DMS53 treated with DMSO at 0.1 percent for 48 hours (cell line): ENCODE measurements at regions not wholly inside any gene's neighbourhood (a gene's known extent, or its start where the extent isn't known, plus 50 kb on each side); places are given as distances from the start of the nearest gene placed in this dataset.
A peak's percentile ranks its signal among the peaks of the same experiment; 100 is the strongest.

Experiments
- DNase-seq: peaks from one replicate; lab custom pipeline; 2025; ENCODE audit not compliant: unreplicated experiment; lab: John Stamatoyannopoulos, UW

- DNase-seq: no peak
Observed at GRCh38 chr5:93886917-93887361, 145.5 kb upstream of the POU5F2 start.

GRCh38 chr5:93886098-93886806 lies 144.9 kb upstream of the POU5F2 start:
- no peak for DNase-seq

- DNase-seq: peak; percentile 35
Observed at GRCh38 chr5:93884254-93884653, 142.9 kb upstream of the POU5F2 start.

- no peak for DNase-seq
Observed at GRCh38 chr5:93883459-93883858, 142.1 kb upstream of the POU5F2 start.

GRCh38 chr5:93875693-93876092 lies 134.3 kb upstream of the POU5F2 start:
- DNase-seq: no peak

- DNase-seq: no peak
Observed at GRCh38 chr5:93874491-93874890, 133.1 kb upstream of the POU5F2 start.

GRCh38 chr5:93874080-93874479 lies 132.7 kb upstream of the POU5F2 start:
- peak; percentile 7 for DNase-seq

GRCh38 chr5:93873211-93873736 lies 131.9 kb upstream of the POU5F2 start:
- DNase-seq: no peak

- DNase-seq: no peak
Observed at GRCh38 chr5:93870649-93871048, 129.2 kb upstream of the POU5F2 start.

GRCh38 chr5:93868851-93869250 lies 127.5 kb upstream of the POU5F2 start:
- no peak for DNase-seq

GRCh38 chr5:93850311-93850710 lies 108.9 kb upstream of the POU5F2 start:
- DNase-seq: no peak

GRCh38 chr5:93845376-93845775 lies 104.0 kb upstream of the POU5F2 start:
- no peak for DNase-seq

GRCh38 chr5:93831449-93831848 lies 90.0 kb upstream of the POU5F2 start:
- DNase-seq: no peak

- no peak for DNase-seq
Observed at GRCh38 chr5:93830893-93831292, 89.5 kb upstream of the POU5F2 start.

- no peak for DNase-seq
Observed at GRCh38 chr5:93829346-93829745, 87.9 kb upstream of the POU5F2 start.

- DNase-seq: no peak
Observed at GRCh38 chr5:93821891-93822415, 80.6 kb upstream of the POU5F2 start.

GRCh38 chr5:93819668-93820067 lies 78.3 kb upstream of the POU5F2 start:
- no peak for DNase-seq

- DNase-seq: peak; percentile 64
Observed at GRCh38 chr5:93810780-93811179, 69.4 kb upstream of the POU5F2 start.

- no peak for DNase-seq
Observed at GRCh38 chr5:93809430-93809829, 68.0 kb upstream of the POU5F2 start.

- DNase-seq: no peak
Observed at GRCh38 chr5:93807846-93808245, 66.4 kb upstream of the POU5F2 start.

GRCh38 chr5:93805616-93806379 lies 64.4 kb upstream of the POU5F2 start:
- no peak for DNase-seq
